ENCODE measurements at regions not wholly inside any gene's neighbourhood (a gene's known extent, or its start where the extent isn't known, plus 50 kb on each side); places are given as distances from the start of the nearest gene placed in this dataset.

- TF ChIP-seq EZH2phosphoT487 (IDR thresholded peaks at IDR 0.05; ENCODE audit: low read depth), result no peak
- TF ChIP-seq, protein P1, sequence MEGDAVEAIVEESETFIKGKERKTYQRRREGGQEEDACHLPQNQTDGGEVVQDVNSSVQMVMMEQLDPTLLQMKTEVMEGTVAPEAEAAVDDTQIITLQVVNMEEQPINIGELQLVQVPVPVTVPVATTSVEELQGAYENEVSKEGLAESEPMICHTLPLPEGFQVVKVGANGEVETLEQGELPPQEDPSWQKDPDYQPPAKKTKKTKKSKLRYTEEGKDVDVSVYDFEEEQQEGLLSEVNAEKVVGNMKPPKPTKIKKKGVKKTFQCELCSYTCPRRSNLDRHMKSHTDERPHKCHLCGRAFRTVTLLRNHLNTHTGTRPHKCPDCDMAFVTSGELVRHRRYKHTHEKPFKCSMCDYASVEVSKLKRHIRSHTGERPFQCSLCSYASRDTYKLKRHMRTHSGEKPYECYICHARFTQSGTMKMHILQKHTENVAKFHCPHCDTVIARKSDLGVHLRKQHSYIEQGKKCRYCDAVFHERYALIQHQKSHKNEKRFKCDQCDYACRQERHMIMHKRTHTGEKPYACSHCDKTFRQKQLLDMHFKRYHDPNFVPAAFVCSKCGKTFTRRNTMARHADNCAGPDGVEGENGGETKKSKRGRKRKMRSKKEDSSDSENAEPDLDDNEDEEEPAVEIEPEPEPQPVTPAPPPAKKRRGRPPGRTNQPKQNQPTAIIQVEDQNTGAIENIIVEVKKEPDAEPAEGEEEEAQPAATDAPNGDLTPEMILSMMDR (IDR thresholded peaks at IDR 0.05; ENCODE audit: low read depth, low read length), result no peak
Measured at GRCh38 chr5:113735751-113736150, 222.3 kb downstream of the YTHDC2 start.
